MM.1S (cell line): ENCODE measurements at regions not wholly inside any gene's neighbourhood (a gene's known extent, or its start where the extent isn't known, plus 50 kb on each side); places are given as distances from the start of the nearest gene placed in this dataset.

Source experiments
- EZH2 ChIP-seq: fragments of 300-600 bp; sonication (generic); optimal IDR thresholded peaks from 2 replicates; pipeline ENCODE3; 2017; ENCODE audit warnings: low read depth, mild to moderate bottlenecking, antibody characterized with exemption, low read length, mixed read lengths
- EZH2phosphoT487 ChIP-seq: fragments of 300-600 bp; sonication (generic); IDR thresholded peaks from 2 replicates; pipeline ENCODE4 v1.6.1; 2018; ENCODE audit warnings: antibody characterized with exemption, low read length
- TF ChIP-seq, protein P1 (sequence below): fragments of 300-600 bp; sonication (generic); IDR thresholded peaks from 2 replicates; pipeline ENCODE4 v1.5.1; 2016; ENCODE audit warnings: antibody characterized with exemption, low read length, mixed read lengths

DNA sequence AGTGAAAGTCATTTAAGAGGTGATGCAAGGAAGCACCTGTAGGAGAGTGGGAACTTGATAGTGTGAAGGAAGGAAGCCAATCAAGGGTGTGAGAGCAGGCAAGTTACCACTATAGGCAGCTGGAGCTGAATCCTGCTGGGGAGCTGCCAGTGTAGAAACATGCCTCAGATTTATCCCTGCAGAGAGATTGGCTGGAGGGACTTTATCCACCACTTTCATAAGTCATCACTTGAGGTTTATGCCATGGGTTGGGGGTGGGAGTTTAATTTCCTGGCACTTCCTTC is 443.6 kb downstream of the PLPP3 start:
- TF ChIP-seq, protein P1, sequence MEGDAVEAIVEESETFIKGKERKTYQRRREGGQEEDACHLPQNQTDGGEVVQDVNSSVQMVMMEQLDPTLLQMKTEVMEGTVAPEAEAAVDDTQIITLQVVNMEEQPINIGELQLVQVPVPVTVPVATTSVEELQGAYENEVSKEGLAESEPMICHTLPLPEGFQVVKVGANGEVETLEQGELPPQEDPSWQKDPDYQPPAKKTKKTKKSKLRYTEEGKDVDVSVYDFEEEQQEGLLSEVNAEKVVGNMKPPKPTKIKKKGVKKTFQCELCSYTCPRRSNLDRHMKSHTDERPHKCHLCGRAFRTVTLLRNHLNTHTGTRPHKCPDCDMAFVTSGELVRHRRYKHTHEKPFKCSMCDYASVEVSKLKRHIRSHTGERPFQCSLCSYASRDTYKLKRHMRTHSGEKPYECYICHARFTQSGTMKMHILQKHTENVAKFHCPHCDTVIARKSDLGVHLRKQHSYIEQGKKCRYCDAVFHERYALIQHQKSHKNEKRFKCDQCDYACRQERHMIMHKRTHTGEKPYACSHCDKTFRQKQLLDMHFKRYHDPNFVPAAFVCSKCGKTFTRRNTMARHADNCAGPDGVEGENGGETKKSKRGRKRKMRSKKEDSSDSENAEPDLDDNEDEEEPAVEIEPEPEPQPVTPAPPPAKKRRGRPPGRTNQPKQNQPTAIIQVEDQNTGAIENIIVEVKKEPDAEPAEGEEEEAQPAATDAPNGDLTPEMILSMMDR, result no peak
- TF ChIP-seq EZH2 (no peak), EZH2phosphoT487 (no peak)
